OCI-LY1 (cell line): ENCODE measurements at regions not wholly inside any gene's neighbourhood (a gene's known extent, or its start where the extent isn't known, plus 50 kb on each side); places are given as distances from the start of the nearest gene placed in this dataset.

ENCODE experiments used
- CTCF ChIP-seq: fragments of 200-600 bp; sonication (generic), shearing (Covaris generic); IDR thresholded peaks from 2 replicates; pipeline ENCODE4 v1.5.1; 2017; ENCODE audit warnings: mild to moderate bottlenecking, antibody characterized with exemption, low read length, moderate library complexity, mixed read lengths
- EZH2 ChIP-seq: fragments of 200-600 bp; sonication (generic), shearing (Covaris generic); IDR thresholded peaks from 2 replicates; pipeline ENCODE4 v1.8.0; 2017; ENCODE audit warnings: borderline replicate concordance, mixed run types, mild to moderate bottlenecking, antibody characterized with exemption, low read length, moderate library complexity, mixed read lengths

- no peak for TF ChIP-seq EZH2
- TF ChIP-seq CTCF: no peak
Measured at GRCh38 chr5:144024545-144024944, 145.9 kb downstream of the YIPF5 start.
